HFFc6 (cell line): ENCODE measurements at regions not wholly inside any gene's neighbourhood (a gene's known extent, or its start where the extent isn't known, plus 50 kb on each side); places are given as distances from the start of the nearest gene placed in this dataset.

ENCODE experiments used
- DNase-seq: peaks from one replicate; pipeline ENCODE4 v3.0.0-alpha.2; 2018
- H3K27ac Mint-ChIP-seq: 2 replicates; pipeline ENCODE4 v1.8.0; 2020; ENCODE audit warnings: mild to moderate bottlenecking, mixed read lengths
- H3K27me3 Mint-ChIP-seq: 2 replicates; pipeline ENCODE4 v1.8.0; 2021; ENCODE audit warnings: mild to moderate bottlenecking, moderate library complexity, mixed read lengths; ENCODE audit not compliant: insufficient read depth
- H3K36me3 Mint-ChIP-seq: 2 replicates; pipeline ENCODE4 v1.8.0; 2021; ENCODE audit warnings: low read depth, mixed read lengths
- H3K4me1 Mint-ChIP-seq: 2 replicates; pipeline ENCODE4 v1.8.0; 2020; ENCODE audit warnings: low read depth, mixed read lengths
- H3K4me3 Mint-ChIP-seq: 2 replicates; pipeline ENCODE4 v1.8.0; 2020; ENCODE audit warnings: mild to moderate bottlenecking, moderate library complexity, mixed read lengths
- H3K9me3 Mint-ChIP-seq: 2 replicates; pipeline ENCODE4 v1.8.0; 2020; ENCODE audit warnings: mild to moderate bottlenecking, mixed read lengths
- TF ChIP-seq, protein P1 (sequence below): fragments of 200-600 bp; sonication (generic); IDR thresholded peaks from 2 replicates; pipeline ENCODE4 v1.5.0; 2021; ENCODE audit warnings: antibody characterized with exemption, mild to moderate bottlenecking

- TF ChIP-seq, protein P1, sequence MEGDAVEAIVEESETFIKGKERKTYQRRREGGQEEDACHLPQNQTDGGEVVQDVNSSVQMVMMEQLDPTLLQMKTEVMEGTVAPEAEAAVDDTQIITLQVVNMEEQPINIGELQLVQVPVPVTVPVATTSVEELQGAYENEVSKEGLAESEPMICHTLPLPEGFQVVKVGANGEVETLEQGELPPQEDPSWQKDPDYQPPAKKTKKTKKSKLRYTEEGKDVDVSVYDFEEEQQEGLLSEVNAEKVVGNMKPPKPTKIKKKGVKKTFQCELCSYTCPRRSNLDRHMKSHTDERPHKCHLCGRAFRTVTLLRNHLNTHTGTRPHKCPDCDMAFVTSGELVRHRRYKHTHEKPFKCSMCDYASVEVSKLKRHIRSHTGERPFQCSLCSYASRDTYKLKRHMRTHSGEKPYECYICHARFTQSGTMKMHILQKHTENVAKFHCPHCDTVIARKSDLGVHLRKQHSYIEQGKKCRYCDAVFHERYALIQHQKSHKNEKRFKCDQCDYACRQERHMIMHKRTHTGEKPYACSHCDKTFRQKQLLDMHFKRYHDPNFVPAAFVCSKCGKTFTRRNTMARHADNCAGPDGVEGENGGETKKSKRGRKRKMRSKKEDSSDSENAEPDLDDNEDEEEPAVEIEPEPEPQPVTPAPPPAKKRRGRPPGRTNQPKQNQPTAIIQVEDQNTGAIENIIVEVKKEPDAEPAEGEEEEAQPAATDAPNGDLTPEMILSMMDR = no peak
- H3K36me3 Mint-ChIP-seq = no peaks in the 10 kb centered on the region; the same call in 1 of the 2 replicates
- no peak for DNase-seq
- peaks cover 9% of the 10 kb centered on the region for H3K9me3 Mint-ChIP-seq
- no peak overlapping the region for H3K27ac Mint-ChIP-seq
- no peak overlapping the region for H3K4me3 Mint-ChIP-seq
- peaks cover 20% of the 10 kb centered on the region; the same call in 1 of the 2 replicates for H3K4me1 Mint-ChIP-seq
- H3K27me3 Mint-ChIP-seq = peaks cover 32% of the 10 kb centered on the region
Observed at GRCh38 chr6:33895988-33896387, 92.2 kb upstream of the MLN start.

- peaks cover 4% of the 10 kb centered on the region for H3K9me3 Mint-ChIP-seq
- H3K27ac Mint-ChIP-seq = no peak overlapping the region
Observed at GRCh38 chr6:33895296-33895695, 91.5 kb upstream of the MLN start.

GRCh38 chr6:33894438-33894837, 90.6 kb upstream of the MLN start:
- Mint-ChIP-seq H3K27ac (no peak overlapping the region), H3K4me1 (peaks cover 20% of the 10 kb centered on the region; the same call in 1 of the 2 replicates), H3K4me3 (no peak overlapping the region), H3K27me3 (peaks cover 40% of the 10 kb centered on the region), H3K9me3 (no peaks in the 10 kb centered on the region; the same call in 1 of the 2 replicates), H3K36me3 (no peaks in the 10 kb centered on the region)
- no peak for DNase-seq
- TF ChIP-seq, protein P1 = no peak

More at GRCh38 chr6:33895296-33895695, 91.5 kb upstream of the MLN start:
- H3K4me3 Mint-ChIP-seq = no peak overlapping the region
- H3K4me1 Mint-ChIP-seq = peaks cover 20% of the 10 kb centered on the region; the same call in 1 of the 2 replicates
- no peaks in the 10 kb centered on the region; the same call in 1 of the 2 replicates for H3K36me3 Mint-ChIP-seq
- peaks cover 33% of the 10 kb centered on the region for H3K27me3 Mint-ChIP-seq
- no peak for DNase-seq
- TF ChIP-seq, protein P1 = no peak

- DNase-seq = no peak
- H3K4me3 Mint-ChIP-seq = no peak overlapping the region
- peaks cover 34% of the 10 kb centered on the region for H3K27me3 Mint-ChIP-seq
- H3K36me3 Mint-ChIP-seq = no peaks in the 10 kb centered on the region
- no peaks in the 10 kb centered on the region for H3K9me3 Mint-ChIP-seq
- H3K4me1 Mint-ChIP-seq = peaks cover 20% of the 10 kb centered on the region; the same call in 1 of the 2 replicates
- no peak overlapping the region for H3K27ac Mint-ChIP-seq
- TF ChIP-seq, protein P1 = no peak
Observed at GRCh38 chr6:33892581-33893346, 89.0 kb upstream of the MLN start.

GRCh38 chr6:33888664-33889200, 84.9 kb upstream of the MLN start:
- Mint-ChIP-seq H3K27ac (no peak overlapping the region), H3K4me1 (peaks cover 35% of the 10 kb centered on the region), H3K9me3 (no peaks in the 10 kb centered on the region), H3K36me3 (no peaks in the 10 kb centered on the region), H3K27me3 (peaks cover 26% of the 10 kb centered on the region), H3K4me3 (no peak overlapping the region)
- no peak for DNase-seq
- TF ChIP-seq, protein P1 = no peak
